HG03175 (cell line): ENCODE measurements at regions not wholly inside any gene's neighbourhood (a gene's known extent, or its start where the extent isn't known, plus 50 kb on each side); places are given as distances from the start of the nearest gene placed in this dataset.
"Not testable (repeated sequence)": the region's sequence is repeated elsewhere in the genome, so short reads cannot be mapped to it uniquely, and the experiment has no call there.

Experiments
- ATAC-seq: cut with Tn5 transposase; IDR thresholded peaks from one replicate; pipeline ENCODE4 v1.9.1; 2021; ENCODE audit warnings: mild to moderate bottlenecking, moderate library complexity; ENCODE audit not compliant: unreplicated experiment

- no peak for ATAC-seq
These were observed 321.6 kb upstream of the FZD8 start for GRCh38 chr10:35963685-35964084.

- no peak for ATAC-seq
These were observed 319.4 kb upstream of the FZD8 start for GRCh38 chr10:35961501-35961900.

DNA sequence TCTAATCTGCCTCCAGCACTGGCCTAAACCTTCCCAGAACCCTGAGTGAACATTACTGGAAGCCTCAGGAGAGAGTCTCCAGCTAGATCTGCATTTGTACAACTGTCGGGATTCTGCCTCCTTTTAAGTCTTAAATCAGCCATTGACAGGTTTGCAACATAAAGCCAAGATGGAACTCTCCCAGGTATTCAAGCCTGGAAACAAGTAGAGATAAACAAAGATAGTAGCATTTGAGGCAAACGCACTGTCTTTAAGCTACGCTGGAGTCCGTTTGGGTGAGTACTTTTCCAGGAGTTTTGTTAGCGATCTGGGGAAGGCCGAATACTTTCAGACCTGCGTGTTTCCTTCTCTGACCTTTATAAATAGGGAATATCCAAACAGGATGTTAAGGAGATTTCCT, 317.2 kb upstream of the FZD8 start:
- no peak for ATAC-seq

- ATAC-seq: not testable (repeated sequence)
These were observed 316.5 kb upstream of the FZD8 start for GRCh38 chr10:35958609-35959008.

DNA sequence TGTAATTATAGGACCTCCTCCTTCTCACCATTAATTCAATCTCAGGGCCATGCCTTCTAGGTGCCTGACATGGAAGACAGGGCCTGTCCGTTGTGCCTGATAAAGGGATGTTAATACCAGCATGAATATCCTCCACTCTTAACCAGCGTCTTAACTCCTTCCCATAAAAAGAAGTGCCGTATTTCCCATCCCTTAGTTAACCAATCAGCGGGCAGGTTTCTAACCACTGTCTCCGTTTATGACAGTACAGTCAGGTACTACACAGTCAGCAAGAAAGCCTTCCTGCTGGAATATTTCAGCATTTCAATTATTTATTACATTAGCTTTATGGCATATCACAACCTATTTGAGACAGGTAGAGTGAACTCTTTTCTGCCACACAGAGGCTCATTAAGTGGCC, 308.6 kb upstream of the FZD8 start:
- ATAC-seq: no peak

DNA sequence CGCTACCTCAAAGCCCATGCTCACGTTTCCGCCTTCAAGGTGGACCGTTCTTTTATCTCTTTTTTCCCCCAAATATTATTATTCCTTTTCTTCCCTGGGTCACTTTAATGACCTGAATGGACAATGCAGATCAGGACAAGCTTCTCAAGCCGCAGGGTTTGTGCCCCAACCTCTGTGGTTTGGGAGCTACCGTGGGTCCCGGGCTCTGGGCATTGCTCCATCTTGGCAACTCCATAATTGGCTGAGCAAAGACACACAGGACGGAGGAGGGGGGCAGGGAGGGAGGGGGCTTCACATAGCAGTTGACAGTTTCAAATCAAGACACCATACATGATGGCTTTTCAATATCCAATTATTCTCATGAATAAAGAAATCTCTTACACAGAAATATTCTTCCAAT, 308.1 kb upstream of the FZD8 start:
- no peak for ATAC-seq

- ATAC-seq: no peak
These were observed 307.7 kb upstream of the FZD8 start for GRCh38 chr10:35949811-35950211.

- ATAC-seq: no peak
These were observed 304.5 kb upstream of the FZD8 start for GRCh38 chr10:35946556-35946955.

GRCh38 chr10:35942057-35942456, 300.0 kb upstream of the FZD8 start:
- ATAC-seq: no peak

GRCh38 chr10:35940141-35941041, 298.3 kb upstream of the FZD8 start:
- ATAC-seq: no peak

DNA sequence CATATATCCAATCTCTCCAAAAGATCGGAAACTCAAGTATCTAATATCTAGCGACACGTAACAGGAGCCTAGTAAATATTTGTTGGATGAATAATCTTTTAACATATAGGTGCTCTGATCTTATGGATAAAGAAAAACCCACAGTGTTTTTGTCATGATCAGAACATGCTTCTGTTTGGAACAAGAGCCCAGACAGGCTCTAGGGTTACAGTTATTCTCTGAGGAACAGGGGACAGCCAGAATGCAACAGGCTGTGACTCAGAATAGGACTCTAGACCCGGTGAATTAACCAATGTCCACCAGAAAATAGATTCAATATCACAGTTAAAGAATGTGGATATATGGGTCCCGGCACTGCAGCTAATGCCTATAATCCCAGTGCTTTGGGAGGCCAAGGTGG, 296.1 kb upstream of the FZD8 start:
- no peak for ATAC-seq

- ATAC-seq: no peak
These were observed 295.4 kb upstream of the FZD8 start for GRCh38 chr10:35937546-35937945.

- ATAC-seq: no peak
These were observed 292.5 kb upstream of the FZD8 start for GRCh38 chr10:35934642-35934995.

DNA sequence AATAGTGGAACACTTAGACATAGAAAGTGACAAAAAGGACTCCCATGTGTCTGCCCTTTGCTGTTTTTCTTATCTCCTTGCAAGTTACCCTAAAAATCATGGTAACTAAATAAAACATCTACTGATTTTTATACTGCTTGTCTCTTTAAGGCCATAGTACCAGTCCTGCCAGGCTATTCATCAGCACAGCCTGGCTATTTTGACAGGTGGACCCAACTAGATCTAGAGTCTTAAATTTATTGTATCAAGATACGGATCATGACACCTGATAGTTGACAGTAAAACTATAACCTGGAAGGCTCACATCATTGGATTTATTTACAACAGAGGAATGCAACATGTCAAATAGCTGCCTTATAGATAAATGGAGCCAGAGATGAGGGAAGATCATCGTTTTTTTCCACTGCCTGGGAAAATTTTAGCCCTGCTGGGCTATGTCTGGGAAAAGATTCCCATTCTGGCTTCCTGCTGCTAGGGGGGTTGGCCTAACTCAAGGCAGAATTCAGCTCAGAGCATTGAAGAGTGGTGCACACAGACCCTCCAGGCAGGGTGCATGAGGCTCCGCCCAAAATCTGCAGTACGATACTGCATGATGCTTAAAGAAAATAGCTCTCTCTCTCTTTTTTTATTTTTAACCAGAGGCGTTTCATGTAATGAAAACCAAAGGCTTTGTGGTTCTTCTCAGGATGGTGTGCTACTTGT, 292.0 kb upstream of the FZD8 start:
- no peak for ATAC-seq

- ATAC-seq: no peak
These were observed 291.4 kb upstream of the FZD8 start for GRCh38 chr10:35933491-35933890.

DNA sequence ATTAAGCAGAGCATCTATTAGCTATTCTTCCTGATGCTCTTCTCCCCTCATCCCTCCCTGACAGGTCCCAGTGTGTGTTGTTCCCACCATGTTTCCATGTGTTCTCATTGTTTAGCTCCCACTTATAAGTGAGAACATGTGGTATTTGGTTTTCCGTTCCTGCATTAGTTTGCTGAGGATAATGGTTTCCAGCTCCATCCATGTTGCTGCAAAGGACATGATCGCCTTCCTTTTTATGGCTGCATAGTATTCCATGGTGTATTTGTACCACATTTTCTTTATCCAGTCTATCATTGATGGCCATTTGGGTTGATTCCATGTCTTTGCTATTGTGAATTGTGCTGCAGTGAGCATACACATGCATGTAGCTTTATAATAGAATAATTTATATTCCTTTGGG, 287.9 kb upstream of the FZD8 start:
- ATAC-seq: not testable (repeated sequence)

DNA sequence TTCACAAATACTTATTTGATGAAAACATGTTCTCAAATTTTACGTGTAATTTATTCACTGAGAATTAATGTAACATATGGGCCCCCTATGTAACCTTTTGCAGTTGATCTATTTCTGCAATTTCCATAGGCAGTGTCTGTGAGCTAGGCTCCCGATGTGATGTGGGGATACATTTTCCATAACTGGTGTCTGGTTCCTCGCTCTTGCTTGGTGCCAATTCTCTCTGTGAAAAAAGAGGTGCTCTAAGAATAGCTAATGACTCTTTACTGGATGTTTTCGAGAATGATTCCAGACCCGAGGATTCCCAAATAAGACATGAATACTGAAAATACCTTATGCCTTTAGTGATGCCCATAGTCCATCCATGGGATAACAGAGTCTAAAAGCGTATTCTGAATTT, 286.7 kb upstream of the FZD8 start:
- ATAC-seq: no peak

- no peak for ATAC-seq
These were observed 285.9 kb upstream of the FZD8 start for GRCh38 chr10:35927990-35928488.

- no peak for ATAC-seq
These were observed 285.2 kb upstream of the FZD8 start for GRCh38 chr10:35927341-35927740.

- ATAC-seq: no peak
These were observed 284.8 kb upstream of the FZD8 start for GRCh38 chr10:35926846-35927245.

GRCh38 chr10:35925493-35925892, 283.4 kb upstream of the FZD8 start:
- ATAC-seq: no peak

- ATAC-seq: no peak
These were observed 282.7 kb upstream of the FZD8 start for GRCh38 chr10:35924759-35925158.
